GM19351 (cell line): ENCODE measurements at regions not wholly inside any gene's neighbourhood (a gene's known extent, or its start where the extent isn't known, plus 50 kb on each side); places are given as distances from the start of the nearest gene placed in this dataset.

Experiments used
- ATAC-seq: cut with Tn5 transposase; IDR thresholded peaks from one replicate; pipeline ENCODE4 v1.9.1; 2021; ENCODE audit warnings: mild to moderate bottlenecking, moderate library complexity; ENCODE audit not compliant: unreplicated experiment

- no peak for ATAC-seq
Measured at GRCh38 chr11:92276773-92277172, 52.2 kb downstream of the FAT3 start.

DNA sequence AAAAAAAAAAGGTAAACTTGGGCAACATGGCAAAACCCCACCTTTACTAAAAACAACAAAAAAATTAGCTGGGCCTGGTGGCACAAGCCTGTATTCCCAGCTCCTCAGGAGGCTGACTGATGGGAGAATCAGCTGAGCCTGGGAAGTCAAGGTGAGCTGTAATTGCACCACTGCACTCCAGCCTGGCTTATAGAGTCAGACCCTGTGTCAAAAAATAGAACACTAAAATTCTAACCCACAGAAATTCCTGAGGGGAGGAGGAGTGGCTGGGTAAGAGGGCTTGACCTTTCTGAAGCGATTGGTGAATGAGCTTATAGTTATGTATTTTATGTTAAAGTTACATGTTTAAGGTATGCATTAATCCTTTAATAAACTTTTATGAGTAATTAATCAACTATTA, 53.3 kb downstream of the FAT3 start:
- ATAC-seq = no peak

DNA sequence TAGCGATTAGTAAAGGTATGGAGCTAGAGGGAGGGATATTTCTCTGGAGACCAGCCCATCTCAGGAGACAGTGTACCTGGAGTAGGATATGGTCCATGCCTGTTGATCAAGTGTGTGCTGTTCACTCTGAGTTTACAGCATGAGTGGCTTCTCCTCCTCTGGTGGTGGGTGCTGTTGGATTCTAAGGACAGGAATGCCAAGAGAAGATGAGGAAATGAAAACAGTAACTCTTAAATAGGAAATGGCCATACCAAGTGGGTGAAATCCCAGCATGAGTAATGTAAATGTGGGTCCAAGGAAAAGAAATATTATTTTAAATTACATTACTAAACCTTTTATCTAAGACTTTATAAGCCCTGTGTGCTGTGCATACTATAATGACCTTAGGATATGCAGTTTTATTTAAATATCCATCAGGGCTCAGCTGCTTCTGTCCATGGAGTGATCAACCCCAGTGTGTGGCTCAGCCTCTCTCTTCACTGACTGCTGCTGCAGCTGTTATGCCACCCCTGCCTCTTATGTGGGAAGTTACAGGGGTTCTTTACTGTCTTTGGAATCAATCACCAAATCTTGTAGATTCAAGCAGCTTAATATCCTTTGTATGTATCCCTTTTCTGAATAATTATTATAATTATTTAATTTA, 54.3 kb downstream of the FAT3 start:
- ATAC-seq = no peak

- no peak for ATAC-seq
Measured at GRCh38 chr11:92284107-92284506, 59.5 kb downstream of the FAT3 start.

- ATAC-seq = no peak
Measured at GRCh38 chr11:92284558-92284957, 59.9 kb downstream of the FAT3 start.

DNA sequence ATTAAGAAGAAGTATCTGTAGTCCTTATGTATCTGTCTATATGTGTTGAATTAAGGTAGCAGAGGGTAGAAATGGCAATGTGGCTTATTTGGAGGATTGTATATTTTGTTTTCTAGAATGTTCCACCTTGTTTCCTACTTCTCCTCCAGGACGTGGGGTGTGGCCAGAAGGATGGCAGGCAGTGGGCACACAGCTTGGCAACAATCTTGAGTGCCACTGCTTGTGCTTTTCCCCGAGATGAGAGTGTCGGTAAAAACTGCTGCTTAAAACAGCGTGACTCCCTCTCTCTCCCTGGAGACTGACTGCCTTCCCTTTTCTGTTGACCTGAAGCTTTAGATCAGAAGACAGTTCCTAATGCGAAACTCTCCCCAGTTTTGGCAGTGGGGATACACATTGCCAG, 61.2 kb downstream of the FAT3 start:
- no peak for ATAC-seq

DNA sequence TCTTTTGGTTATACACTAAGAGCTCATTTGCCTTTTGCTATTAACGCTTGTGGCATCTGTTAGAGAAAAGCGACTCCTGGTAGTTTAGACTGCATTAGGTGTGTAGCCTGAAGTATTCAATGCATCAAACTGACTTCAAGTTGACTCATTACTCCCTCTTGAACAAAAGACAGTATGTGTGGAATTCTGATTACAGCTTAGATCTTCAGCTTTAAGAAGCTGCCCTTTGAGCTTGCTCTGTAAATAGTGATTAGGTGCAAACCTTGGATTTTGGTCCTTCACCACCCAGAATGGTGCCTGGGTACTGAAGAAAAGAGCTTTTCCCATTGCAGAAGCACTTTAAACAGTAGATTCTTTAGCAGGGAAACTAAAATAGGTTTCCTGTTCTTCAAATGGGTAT, 62.1 kb downstream of the FAT3 start:
- ATAC-seq = no peak

- ATAC-seq = no peak
Measured at GRCh38 chr11:92295175-92296137, 70.8 kb downstream of the FAT3 start.

GRCh38 chr11:92296138-92296515, 71.5 kb downstream of the FAT3 start:
- no peak for ATAC-seq

DNA sequence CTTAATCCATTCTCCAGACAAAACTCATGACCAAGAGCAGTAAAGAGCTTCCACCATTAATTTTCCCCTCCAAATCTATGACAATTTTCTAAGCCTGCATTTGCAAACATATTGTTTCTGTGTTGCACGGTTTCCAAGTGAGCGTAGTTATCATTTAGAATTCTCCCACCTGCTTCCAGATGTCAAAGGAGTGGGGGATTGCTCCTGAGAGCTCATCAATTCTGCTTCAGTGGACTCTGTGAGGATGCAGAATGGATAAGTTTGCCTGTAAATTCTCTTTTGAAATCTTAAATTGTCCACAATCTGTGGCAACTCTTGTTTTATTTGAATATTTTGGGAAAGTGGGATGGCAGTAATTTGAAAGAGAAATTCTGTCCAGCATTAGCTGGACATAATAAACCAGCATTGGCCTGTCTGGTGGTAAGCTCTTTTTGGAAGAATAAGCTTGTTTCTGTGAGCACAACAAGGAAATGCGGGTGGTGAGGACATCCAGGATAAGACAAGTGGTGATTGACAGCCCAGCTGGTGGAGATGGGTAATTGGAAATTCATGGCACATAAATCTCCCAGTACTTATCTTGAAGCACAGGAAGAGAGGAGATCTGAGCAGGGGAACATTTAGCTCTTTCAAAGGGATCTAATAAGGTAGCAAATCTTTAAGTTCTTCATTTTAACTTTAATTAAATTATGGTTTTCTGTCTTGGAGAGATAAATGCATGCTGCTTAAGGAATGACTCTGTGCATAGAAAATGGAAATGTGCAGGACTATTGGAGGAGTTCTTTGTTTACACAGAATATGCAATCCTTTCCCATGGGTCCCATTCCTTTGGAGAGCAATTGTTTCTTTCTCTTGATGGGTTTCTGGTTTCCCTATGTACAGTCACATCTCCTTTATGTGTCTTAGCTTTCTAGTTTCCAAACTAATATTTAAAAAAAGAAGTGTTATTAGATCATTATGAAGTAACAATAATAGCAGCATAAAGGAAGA, 73.2 kb downstream of the FAT3 start:
- no peak for ATAC-seq

DNA sequence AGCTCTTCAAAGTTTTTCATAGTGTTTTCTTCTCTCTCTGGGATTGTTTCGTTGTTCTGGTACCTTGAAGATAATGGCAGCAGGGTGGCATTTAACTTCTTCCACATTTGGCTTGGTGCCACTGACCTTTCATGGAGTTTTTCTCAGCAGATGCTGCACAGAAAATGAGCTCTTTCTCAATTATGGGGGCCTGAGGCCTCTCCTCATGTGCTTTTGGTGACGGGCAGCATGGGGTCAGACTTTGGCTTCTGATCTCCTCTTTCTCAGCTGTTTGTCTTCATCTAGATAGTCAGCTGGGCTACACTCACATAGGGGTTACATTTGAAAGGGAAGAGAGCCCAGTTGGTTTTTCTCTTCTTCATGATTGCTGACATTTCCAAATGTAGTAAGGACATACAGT, 76.3 kb downstream of the FAT3 start:
- no peak for ATAC-seq

DNA sequence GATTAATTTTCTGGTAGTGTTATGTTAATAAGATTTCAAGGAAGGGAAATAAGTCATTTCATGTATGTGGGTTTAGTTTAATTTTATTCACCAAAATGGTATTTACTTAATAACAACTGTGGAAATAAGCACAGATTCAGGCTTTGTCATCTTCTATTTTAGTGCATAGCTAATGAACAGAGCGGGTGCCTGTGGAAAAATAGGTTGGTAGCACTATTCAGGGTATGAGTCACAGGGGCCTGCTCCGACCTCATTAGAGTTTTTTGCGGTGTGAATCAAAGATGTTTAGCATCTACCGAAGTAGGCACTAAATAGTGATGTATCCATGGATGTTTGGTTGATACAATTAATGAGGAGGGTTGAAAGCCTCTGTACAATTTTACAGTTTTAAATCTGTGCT, 78.2 kb downstream of the FAT3 start:
- no peak for ATAC-seq

DNA sequence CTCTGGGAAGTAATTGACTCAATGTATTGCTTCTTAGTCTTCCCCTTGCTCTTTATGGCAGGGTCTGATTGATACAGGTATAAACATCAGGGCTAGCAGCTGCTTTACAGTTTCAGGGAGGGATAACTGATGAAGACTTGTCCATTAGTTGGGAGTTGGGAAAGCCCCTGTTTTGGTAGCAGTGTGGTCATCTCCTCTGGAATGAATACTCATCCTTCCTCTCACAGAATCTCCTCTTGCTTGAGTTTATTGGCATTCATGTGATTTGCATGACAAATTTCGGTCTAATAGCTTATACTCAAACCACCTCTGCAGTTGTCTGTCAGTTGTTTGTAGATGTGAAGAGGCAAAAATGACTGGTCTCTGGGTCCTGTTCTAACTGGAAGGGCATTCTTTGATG, 79.7 kb downstream of the FAT3 start:
- ATAC-seq = no peak

DNA sequence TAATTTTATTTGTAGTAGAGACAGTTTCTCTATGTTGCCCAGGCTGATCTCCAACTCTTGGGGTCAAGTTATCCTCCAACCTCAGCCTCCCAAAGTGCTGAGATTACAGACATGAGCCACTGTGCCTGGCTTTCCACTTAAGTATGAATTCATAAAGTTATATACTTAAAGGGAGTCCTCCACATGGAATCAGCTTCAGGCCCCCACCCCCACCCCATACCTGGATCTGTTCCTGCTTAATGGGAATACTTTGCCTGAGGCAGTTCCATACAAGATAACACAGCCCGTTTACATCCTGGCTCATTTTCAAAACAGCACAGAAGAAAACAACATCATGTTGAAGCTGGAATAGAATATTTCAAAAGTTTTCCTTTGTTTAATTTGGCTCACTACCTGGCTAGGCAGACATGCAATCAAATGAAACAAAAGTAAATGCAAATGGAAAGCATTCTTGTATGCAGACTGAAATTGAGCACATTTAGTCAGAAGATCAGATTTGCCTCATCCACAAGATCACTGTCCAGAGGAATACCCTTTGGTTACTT, 82.4 kb downstream of the FAT3 start:
- ATAC-seq = no peak

DNA sequence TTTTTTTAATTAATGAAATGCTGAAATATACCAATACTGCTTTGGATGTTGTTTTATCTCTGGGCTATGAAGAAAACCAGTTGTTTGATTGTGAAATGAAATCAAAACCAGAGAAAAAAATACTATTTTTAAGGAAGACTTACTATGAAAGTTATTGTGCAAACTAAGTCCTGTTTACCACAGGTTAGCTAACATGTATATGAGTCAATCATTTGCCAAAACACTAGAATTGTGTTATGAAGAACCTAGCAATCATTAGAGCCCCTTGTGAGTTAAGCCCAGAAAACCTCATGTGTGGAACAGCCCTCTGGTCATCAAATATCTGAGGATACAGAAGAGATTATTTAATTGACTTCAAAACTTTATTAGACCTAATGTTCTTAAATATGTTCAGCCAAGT, 83.7 kb downstream of the FAT3 start:
- ATAC-seq = no peak

- ATAC-seq = no peak
Measured at GRCh38 chr11:92311616-92312449, 87.2 kb downstream of the FAT3 start.

GRCh38 chr11:92313784-92314183, 89.2 kb downstream of the FAT3 start:
- no peak for ATAC-seq

DNA sequence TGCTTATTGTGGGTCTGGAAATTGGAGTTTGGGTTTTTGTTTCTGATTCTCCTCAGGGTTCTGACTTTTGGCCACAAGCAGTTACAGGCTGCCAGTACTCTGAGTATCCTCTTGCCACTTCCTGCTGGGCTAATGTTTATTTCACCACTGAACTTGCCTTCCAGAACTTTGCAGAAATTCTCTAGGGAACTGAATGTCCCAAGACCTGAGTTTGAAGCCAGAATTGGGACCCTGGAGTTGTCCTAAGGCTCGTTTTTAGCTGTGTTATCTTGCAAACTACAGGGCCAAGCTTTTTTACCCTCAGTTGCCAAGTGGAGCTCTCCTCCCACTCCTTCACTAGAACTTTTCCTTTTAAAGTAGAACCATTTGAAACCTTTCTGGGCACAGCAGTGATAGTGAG, 89.9 kb downstream of the FAT3 start:
- no peak for ATAC-seq

- ATAC-seq = no peak
Measured at GRCh38 chr11:92316106-92316809, 91.6 kb downstream of the FAT3 start.
